Caco-2 (cell line): ENCODE measurements at regions not wholly inside any gene's neighbourhood (a gene's known extent, or its start where the extent isn't known, plus 50 kb on each side); places are given as distances from the start of the nearest gene placed in this dataset.

Experiments used
- BruUV-seq: library from RNA; stranded (reverse); fragments of 400-500 nt; replicated peaks from 2 replicates; lab custom pipeline; 2021; lab: Mats Ljungman, UMichigan
- CTCF ChIA-PET: fragments of 300-600 bp; sonication (Branson Sonifier 250); formaldehyde crosslinking; loops from one replicate; lab custom pipeline; 2022; ENCODE audit warnings: antibody characterized with exemption; lab: Charles Lee
- POLR2A ChIA-PET: fragments of 300-600 bp; sonication (Branson Sonifier 250); formaldehyde crosslinking; loops from one replicate; lab custom pipeline; 2022; ENCODE audit warnings: antibody characterized with exemption; lab: Charles Lee
- DNase-seq, 2 experiments: peaks; one replicate each; pipeline versions ENCODE4 v3.0.0 to v3.0.0-alpha.2; 2020 to 2022
- H3K27me3 ChIP-seq: replicated peaks from 2 replicates; pipeline ENCODE4 v1.6.0; 2011; ENCODE audit warnings: low read length; ENCODE audit not compliant: control insufficient read depth, insufficient read depth
- H3K36me3 ChIP-seq: 2 replicates; pipeline ENCODE4 v1.5.1; 2011; ENCODE audit warnings: low read length; ENCODE audit not compliant: control insufficient read depth, insufficient read depth
- H3K4me1 ChIP-seq: fragments of 250-450 bp; sonication (Bioruptor Pico); 2 replicates; pipeline ENCODE4 v1.5.1; 2020; ENCODE audit warnings: mild to moderate bottlenecking
- H3K4me3 ChIP-seq: 2 replicates; pipeline ENCODE4 v1.5.1; 2011; ENCODE audit warnings: low read depth, mild to moderate bottlenecking, control low read depth, low read length
- H3K9me3 ChIP-seq: fragments of 250-450 bp; sonication (Bioruptor Pico); 2 replicates; pipeline ENCODE4 v1.5.1; 2020; ENCODE audit warnings: mild to moderate bottlenecking, moderate library complexity
- H3K27ac Mint-ChIP-seq: one replicate; pipeline ENCODE4 v1.8.0; 2022; ENCODE audit warnings: mixed read lengths; ENCODE audit not compliant: unreplicated experiment
- H3K27me3 Mint-ChIP-seq: one replicate; pipeline ENCODE4 v1.8.0; 2022; ENCODE audit warnings: mixed read lengths; ENCODE audit not compliant: insufficient read depth, unreplicated experiment
- H3K36me3 Mint-ChIP-seq: one replicate; pipeline ENCODE4 v1.8.0; 2022; ENCODE audit warnings: mild to moderate bottlenecking, mixed read lengths; ENCODE audit not compliant: insufficient read depth, unreplicated experiment
- H3K4me1 Mint-ChIP-seq: one replicate; pipeline ENCODE4 v1.8.0; 2022; ENCODE audit warnings: low read depth, mixed read lengths; ENCODE audit not compliant: unreplicated experiment
- H3K4me3 Mint-ChIP-seq: one replicate; pipeline ENCODE4 v1.8.0; 2022; ENCODE audit warnings: mild to moderate bottlenecking, moderate library complexity, mixed read lengths; ENCODE audit not compliant: unreplicated experiment
- H3K9me3 Mint-ChIP-seq: one replicate; pipeline ENCODE4 v1.8.0; 2022; ENCODE audit warnings: mixed read lengths; ENCODE audit not compliant: unreplicated experiment
- CTCF ChIP-seq, 2 experiments: fragments of 200-600 bp in 1 of 2; IDR thresholded peaks; 1 replicate in 1 of 2; 2 replicates in 1 of 2; pipeline versions ENCODE4 v1.5.1 to v1.8.0; 2011 to 2022; ENCODE audit warnings: antibody characterized with exemption in 1 of 2, control low read depth in 1 of 2, inconsistent platforms in 1 of 2, low read depth in 1 of 2, low read length in 1 of 2, mild to moderate bottlenecking in 1 of 2, moderate library complexity in 1 of 2; ENCODE audit not compliant: insufficient read depth in 1 of 2, severe bottlenecking in 1 of 2, unreplicated experiment in 1 of 2
- intact Hi-C: fragments of 100-400 bp; cut with micrococcal nuclease; formaldehyde crosslinking; loops from one replicate; pipeline ENCODE4 v1.10.0; 2022; ENCODE audit not compliant: unreplicated experiment

- H3K9me3 Mint-ChIP-seq, result no peaks in the 10 kb centered on the region
- BruUV-seq, result no TSS peak
Measured at GRCh38 chr11:26043665-26044064, 288.3 kb upstream of the ANO3 start.

GRCh38 chr11:26044389-26044788 lies 287.5 kb upstream of the ANO3 start:
- Histone ChIP-seq H3K27me3 (no peaks in the 10 kb centered on the region), H3K4me3 (no peak overlapping the region), H3K9me3 (no peaks in the 10 kb centered on the region), H3K36me3 (no peaks in the 10 kb centered on the region), H3K4me1 (no peaks in the 10 kb centered on the region)
- Mint-ChIP-seq H3K27me3 (peaks cover 6% of the 10 kb centered on the region), H3K4me1 (no peaks in the 10 kb centered on the region), H3K9me3 (no peaks in the 10 kb centered on the region), H3K4me3 (no peak overlapping the region), H3K36me3 (no peaks in the 10 kb centered on the region), H3K27ac (no peak overlapping the region)
- ChIA-PET CTCF (no interaction called here), POLR2A (no interaction called here)
- intact Hi-C loops, result no loop called here
- no peak for DNase-seq
- TF ChIP-seq CTCF (IDR thresholded peaks at IDR 0.05; ENCODE audit: insufficient read depth in 1 of 2, low read depth in 1 of 2, low read length in 1 of 2, severe bottlenecking in 1 of 2, unreplicated experiment in 1 of 2), result no peak
- no TSS peak for BruUV-seq

More at GRCh38 chr11:26043665-26044064, 288.3 kb upstream of the ANO3 start:
- H3K27ac Mint-ChIP-seq, result no peak overlapping the region
- H3K4me3 Mint-ChIP-seq, result no peak overlapping the region
- CTCF ChIA-PET, result no interaction called here
- Histone ChIP-seq H3K4me1 (no peaks in the 10 kb centered on the region), H3K9me3 (no peaks in the 10 kb centered on the region), H3K27me3 (no peaks in the 10 kb centered on the region), H3K4me3 (no peak overlapping the region), H3K36me3 (no peaks in the 10 kb centered on the region)
- H3K27me3 Mint-ChIP-seq, result peaks cover 6% of the 10 kb centered on the region
- no peak for TF ChIP-seq CTCF (IDR thresholded peaks at IDR 0.05; ENCODE audit: insufficient read depth in 1 of 2, low read depth in 1 of 2, low read length in 1 of 2, severe bottlenecking in 1 of 2, unreplicated experiment in 1 of 2)
- H3K4me1 Mint-ChIP-seq, result no peaks in the 10 kb centered on the region
- POLR2A ChIA-PET, result no interaction called here
- no peaks in the 10 kb centered on the region for H3K36me3 Mint-ChIP-seq
- intact Hi-C loops, result no loop called here
- no peak for DNase-seq

- Mint-ChIP-seq H3K36me3 (no peaks in the 10 kb centered on the region), H3K9me3 (no peaks in the 10 kb centered on the region), H3K4me1 (no peaks in the 10 kb centered on the region), H3K27ac (no peak overlapping the region), H3K4me3 (no peak overlapping the region), H3K27me3 (peaks cover 6% of the 10 kb centered on the region)
- H3K4me3 ChIP-seq, result no peak overlapping the region
- POLR2A ChIA-PET, result no interaction called here
- CTCF ChIA-PET, result no interaction called here
- no TSS peak for BruUV-seq
- intact Hi-C loops, result no loop called here
- DNase-seq, result no peak
- no peaks in the 10 kb centered on the region for H3K4me1 ChIP-seq
- H3K27me3 ChIP-seq, result no peaks in the 10 kb centered on the region
- TF ChIP-seq CTCF (IDR thresholded peaks at IDR 0.05; ENCODE audit: insufficient read depth in 1 of 2, low read depth in 1 of 2, low read length in 1 of 2, severe bottlenecking in 1 of 2, unreplicated experiment in 1 of 2), result no peak
- H3K36me3 ChIP-seq, result no peaks in the 10 kb centered on the region
- no peaks in the 10 kb centered on the region for H3K9me3 ChIP-seq
Measured at GRCh38 chr11:26045082-26045481, 286.8 kb upstream of the ANO3 start.
